Fibroblast of mammary gland (primary cell): ENCODE measurements at regions not wholly inside any gene's neighbourhood (a gene's known extent, or its start where the extent isn't known, plus 50 kb on each side); places are given as distances from the start of the nearest gene placed in this dataset.

Experiments used
- DNase-seq: peaks from one replicate; pipeline ENCODE4 v3.0.0-alpha.2; 2010; ENCODE audit warnings: low read depth
- H3K4me3 ChIP-seq: 2 replicates; pipeline ENCODE4 v1.5.1; 2011; ENCODE audit warnings: low read depth, mild to moderate bottlenecking, low read length, moderate library complexity; ENCODE audit not compliant: control insufficient read depth
- CTCF ChIP-seq: conservative IDR thresholded peaks from 2 replicates; pipeline ENCODE4 v1.5.1; 2011; ENCODE audit warnings: low read depth, low read length, inconsistent platforms; ENCODE audit not compliant: control insufficient read depth, insufficient read depth

- peak; percentile 60 for DNase-seq
- no peak overlapping the region for H3K4me3 ChIP-seq
- no peak for TF ChIP-seq CTCF
Measured at GRCh38 chr1:229190057-229190575, 80.8 kb upstream of the RAB4A start.

- peak; percentile 62 for DNase-seq
- H3K4me3 ChIP-seq = no peak overlapping the region
- TF ChIP-seq CTCF = no peak
Measured at GRCh38 chr1:229191066-229191674, 79.7 kb upstream of the RAB4A start.

GRCh38 chr1:229192031-229192430 is 78.9 kb upstream of the RAB4A start:
- H3K4me3 ChIP-seq = no peak overlapping the region
- peak; percentile 78 for DNase-seq
- TF ChIP-seq CTCF = no peak

GRCh38 chr1:229192853-229193252 is 78.1 kb upstream of the RAB4A start:
- no peak for TF ChIP-seq CTCF
- H3K4me3 ChIP-seq = no peak overlapping the region
- DNase-seq = no peak

GRCh38 chr1:229194096-229194495 is 76.8 kb upstream of the RAB4A start:
- no peak for DNase-seq
- no peak for TF ChIP-seq CTCF

GRCh38 chr1:229195246-229195645 is 75.7 kb upstream of the RAB4A start:
- H3K4me3 ChIP-seq = no peak overlapping the region
- no peak for DNase-seq
- TF ChIP-seq CTCF = no peak

More at GRCh38 chr1:229194096-229194495, 76.8 kb upstream of the RAB4A start:
- H3K4me3 ChIP-seq = no peak overlapping the region
